ENCODE measurements at regions not wholly inside any gene's neighbourhood (a gene's known extent, or its start where the extent isn't known, plus 50 kb on each side); places are given as distances from the start of the nearest gene placed in this dataset.

DNA sequence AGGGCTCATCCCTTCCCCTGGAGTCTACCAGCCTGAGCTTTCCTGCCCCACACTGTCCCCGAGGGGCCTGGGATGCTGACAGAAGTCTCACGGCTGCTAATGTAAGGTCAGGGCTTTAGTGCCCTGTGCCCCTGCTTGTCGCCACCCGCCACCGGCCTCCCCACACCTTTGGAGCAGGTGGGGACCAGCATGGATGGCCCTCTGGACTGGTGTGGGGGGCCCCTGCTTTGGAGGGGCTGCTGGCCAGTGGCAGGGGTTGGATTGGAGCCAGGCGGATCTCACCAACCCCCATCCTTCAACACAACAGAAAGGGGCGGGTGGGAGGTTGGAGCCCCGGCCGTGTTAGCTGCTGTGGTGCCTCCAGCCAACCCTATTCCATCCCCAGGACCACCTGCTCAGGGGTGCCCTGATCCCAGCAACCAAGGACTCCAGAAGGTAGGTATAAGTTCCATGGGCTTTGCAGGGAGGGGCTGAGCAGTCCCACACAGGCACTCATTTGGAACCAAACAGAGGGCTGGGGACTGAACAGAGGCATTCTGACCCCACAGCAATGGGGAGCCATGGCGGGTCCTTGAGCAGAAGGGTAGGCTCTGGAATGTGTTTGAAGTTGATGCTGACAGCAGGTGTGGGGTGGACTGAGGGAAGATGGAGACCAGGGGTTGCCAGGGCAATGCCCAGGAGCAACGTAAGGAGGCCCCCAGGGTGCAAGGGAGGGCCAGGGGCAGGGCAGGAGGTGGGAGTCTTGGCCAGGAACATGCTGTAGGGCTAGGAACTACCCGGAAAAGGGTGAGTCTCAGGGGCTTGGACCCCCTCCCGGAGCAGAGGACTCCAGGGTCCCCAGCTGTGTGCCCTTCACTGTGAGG, 145.1 kb upstream of the C14orf180 start:
- peak; percentile 50 for DNase-seq (ENCODE audit: insufficient read length, low spot score, missing footprints)
- Histone ChIP-seq H3K27ac (ENCODE audit: low read depth, low read length) (no peak overlapping the region), H3K36me3 (ENCODE audit: insufficient read depth, low read length) (no peaks in the 10 kb centered on the region), H3K4me2 (ENCODE audit: insufficient read depth, low read length) (no peak overlapping the region), H2AFZ (ENCODE audit: low read length) (no peak overlapping the region), H3K79me2 (ENCODE audit: insufficient read depth, low read length) (no peaks in the 10 kb centered on the region), H4K20me1 (ENCODE audit: insufficient read depth, low read length) (no peaks in the 10 kb centered on the region), H3K27me3 (ENCODE audit: insufficient read depth, low read length) (no peaks in the 10 kb centered on the region), H3K4me3 (ENCODE audit: insufficient read depth, low read length) (no peak overlapping the region), H3K9me3 (ENCODE audit: low read depth, low read length) (no peaks in the 10 kb centered on the region), H3K4me1 (ENCODE audit: insufficient read depth, low read length) (no peaks in the 10 kb centered on the region)
- TF ChIP-seq, protein P1, sequence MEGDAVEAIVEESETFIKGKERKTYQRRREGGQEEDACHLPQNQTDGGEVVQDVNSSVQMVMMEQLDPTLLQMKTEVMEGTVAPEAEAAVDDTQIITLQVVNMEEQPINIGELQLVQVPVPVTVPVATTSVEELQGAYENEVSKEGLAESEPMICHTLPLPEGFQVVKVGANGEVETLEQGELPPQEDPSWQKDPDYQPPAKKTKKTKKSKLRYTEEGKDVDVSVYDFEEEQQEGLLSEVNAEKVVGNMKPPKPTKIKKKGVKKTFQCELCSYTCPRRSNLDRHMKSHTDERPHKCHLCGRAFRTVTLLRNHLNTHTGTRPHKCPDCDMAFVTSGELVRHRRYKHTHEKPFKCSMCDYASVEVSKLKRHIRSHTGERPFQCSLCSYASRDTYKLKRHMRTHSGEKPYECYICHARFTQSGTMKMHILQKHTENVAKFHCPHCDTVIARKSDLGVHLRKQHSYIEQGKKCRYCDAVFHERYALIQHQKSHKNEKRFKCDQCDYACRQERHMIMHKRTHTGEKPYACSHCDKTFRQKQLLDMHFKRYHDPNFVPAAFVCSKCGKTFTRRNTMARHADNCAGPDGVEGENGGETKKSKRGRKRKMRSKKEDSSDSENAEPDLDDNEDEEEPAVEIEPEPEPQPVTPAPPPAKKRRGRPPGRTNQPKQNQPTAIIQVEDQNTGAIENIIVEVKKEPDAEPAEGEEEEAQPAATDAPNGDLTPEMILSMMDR (IDR thresholded peaks at IDR 0.05; ENCODE audit: extremely low read depth, low read depth, low read length), result no peak

DNA sequence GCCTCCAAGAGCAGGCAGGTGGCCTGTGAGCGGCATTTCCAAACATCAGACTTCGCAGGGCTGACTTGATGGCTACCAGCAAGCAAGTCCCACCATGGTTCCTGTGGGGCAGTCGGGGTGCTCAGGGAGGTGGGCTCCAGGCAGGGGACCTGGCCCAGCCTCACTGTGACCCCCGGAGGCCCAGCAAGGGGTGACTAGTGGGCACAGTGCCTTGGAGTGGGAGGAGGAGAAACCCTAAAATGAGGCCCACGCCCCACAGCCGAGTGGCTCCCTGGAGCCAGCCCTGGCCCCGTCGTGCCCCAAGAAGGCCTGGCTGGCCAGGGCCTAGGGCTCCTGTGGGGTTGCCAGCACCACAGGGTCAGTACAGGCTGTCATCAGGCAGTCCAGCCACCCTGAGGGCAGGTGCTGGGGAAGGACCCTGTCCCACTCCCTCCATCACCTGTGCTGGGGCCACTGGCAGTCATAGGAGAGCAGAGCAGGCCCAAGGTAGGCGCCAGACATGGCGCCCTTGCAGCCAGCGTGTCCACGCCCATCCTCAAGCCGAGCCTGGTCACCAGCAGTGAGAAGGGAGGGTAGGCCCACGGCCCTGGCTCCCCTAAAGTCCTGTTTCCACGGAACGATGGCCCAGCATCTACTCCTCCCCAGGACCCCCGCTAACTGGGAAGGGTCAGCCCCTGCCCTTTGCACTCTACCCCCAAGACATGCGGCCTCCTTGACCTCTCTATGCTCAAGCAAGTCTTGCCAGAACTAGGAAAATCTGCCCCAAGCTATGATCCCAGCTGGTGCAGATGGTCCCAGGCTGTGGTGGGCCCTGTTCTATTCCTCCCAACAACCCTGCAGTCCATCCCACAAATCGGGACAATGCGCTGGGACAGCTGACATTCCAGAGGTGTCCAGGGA, 144.2 kb upstream of the C14orf180 start:
- peak overlapping the region; percentile 67 for H2AFZ ChIP-seq (ENCODE audit: low read length)
- no peaks in the 10 kb centered on the region for H3K4me1 ChIP-seq (ENCODE audit: insufficient read depth, low read length)
- peak; percentile 87 for DNase-seq (ENCODE audit: insufficient read length, low spot score, missing footprints)
- no peak overlapping the region for H3K27ac ChIP-seq (ENCODE audit: low read depth, low read length)
- no peaks in the 10 kb centered on the region for H3K27me3 ChIP-seq (ENCODE audit: insufficient read depth, low read length)
- no peaks in the 10 kb centered on the region for H3K79me2 ChIP-seq (ENCODE audit: insufficient read depth, low read length)
- TF ChIP-seq, protein P1 (IDR thresholded peaks at IDR 0.05; ENCODE audit: extremely low read depth, low read depth, low read length), result no peak
- no peaks in the 10 kb centered on the region for H3K36me3 ChIP-seq (ENCODE audit: insufficient read depth, low read length)
- peak overlapping the region; percentile 33 for H3K4me2 ChIP-seq (ENCODE audit: insufficient read depth, low read length)
- no peaks in the 10 kb centered on the region for H3K9me3 ChIP-seq (ENCODE audit: low read depth, low read length)
- H4K20me1 ChIP-seq (ENCODE audit: insufficient read depth, low read length), result no peaks in the 10 kb centered on the region
- H3K4me3 ChIP-seq (ENCODE audit: insufficient read depth, low read length), result no peak overlapping the region

DNA sequence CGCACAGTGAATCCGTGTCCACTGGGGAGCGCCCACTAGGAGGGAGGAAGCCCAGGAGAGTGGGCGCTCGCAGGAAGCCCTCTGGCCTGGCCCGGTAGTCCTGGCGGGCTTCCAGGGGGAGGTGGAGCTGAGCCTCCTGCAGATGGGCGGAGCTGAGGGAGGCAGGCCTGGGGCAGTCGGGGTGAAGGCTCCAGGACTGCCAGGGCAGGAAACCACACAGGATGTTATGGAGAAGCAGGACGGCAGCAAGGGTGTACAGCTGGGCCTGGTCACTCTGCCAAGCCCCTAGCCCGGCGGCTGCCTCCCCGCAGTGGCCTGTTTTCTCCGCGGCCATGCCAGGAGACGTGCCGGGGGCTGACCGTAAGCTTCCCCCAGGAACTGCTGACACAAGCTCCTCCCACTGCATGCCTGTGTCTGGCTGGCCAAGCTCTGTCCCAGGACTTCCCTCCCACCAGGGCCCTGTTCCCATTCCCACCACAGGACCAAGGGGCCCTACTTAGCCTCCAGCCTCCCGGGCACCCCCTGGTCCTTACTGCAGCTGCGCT, 143.4 kb upstream of the C14orf180 start:
- Histone ChIP-seq H3K27ac (ENCODE audit: low read depth, low read length) (no peak overlapping the region), H3K4me2 (ENCODE audit: insufficient read depth, low read length) (peak overlapping the region; percentile 33), H2AFZ (ENCODE audit: low read length) (peak overlapping the region; percentile 67), H3K4me1 (ENCODE audit: insufficient read depth, low read length) (no peaks in the 10 kb centered on the region), H3K27me3 (ENCODE audit: insufficient read depth, low read length) (no peaks in the 10 kb centered on the region), H4K20me1 (ENCODE audit: insufficient read depth, low read length) (no peaks in the 10 kb centered on the region), H3K79me2 (ENCODE audit: insufficient read depth, low read length) (no peaks in the 10 kb centered on the region), H3K4me3 (ENCODE audit: insufficient read depth, low read length) (peak overlapping the region; percentile 58), H3K36me3 (ENCODE audit: insufficient read depth, low read length) (no peaks in the 10 kb centered on the region), H3K9me3 (ENCODE audit: low read depth, low read length) (no peaks in the 10 kb centered on the region)
- DNase-seq (ENCODE audit: insufficient read length, low spot score, missing footprints), result peak; percentile 95
- TF ChIP-seq, protein P1 (IDR thresholded peaks at IDR 0.05; ENCODE audit: extremely low read depth, low read depth, low read length), result no peak
